ENCODE measurements at regions not wholly inside any gene's neighbourhood (a gene's known extent, or its start where the extent isn't known, plus 50 kb on each side); places are given as distances from the start of the nearest gene placed in this dataset.

DNA sequence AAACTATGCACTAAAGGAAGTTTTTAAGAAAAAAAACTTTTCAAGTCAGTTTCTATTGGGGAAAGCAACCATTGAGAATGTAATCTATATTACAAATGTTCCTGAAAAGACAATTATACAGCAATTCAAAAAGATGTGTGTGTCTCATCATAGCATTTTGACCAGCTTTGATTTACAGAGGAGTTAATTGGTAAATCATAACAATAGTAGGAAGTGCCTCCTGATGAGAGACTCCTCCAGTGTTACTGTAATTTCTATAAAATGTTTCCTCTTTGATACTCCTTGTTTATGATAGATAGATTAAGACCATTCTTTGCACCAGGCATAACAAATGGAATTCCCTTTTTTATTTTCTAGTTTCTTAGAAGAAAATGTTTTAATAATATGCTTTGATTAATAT is 249.9 kb downstream of the CALCRL start:
- intact Hi-C loops (cut with DNase I; ENCODE audit: low total_unique reads): no loop called here
- no peak for DNase-seq
- no peaks in the 10 kb centered on the region for H3K27me3 ChIP-seq (replicated peaks in 1 of 7)
- no peaks in the 10 kb centered on the region for H3K4me1 ChIP-seq
- H3K4me3 ChIP-seq: no peak overlapping the region
- no peaks in the 10 kb centered on the region for H3K36me3 ChIP-seq
- H3K9me3 ChIP-seq: no peaks in the 10 kb centered on the region
- TF ChIP-seq POLR2A (IDR thresholded peaks at IDR 0.05) (no peak), POLR2AphosphoS5 (IDR thresholded peaks at IDR 0.05) (no peak)
- TF ChIP-seq, protein P1, sequence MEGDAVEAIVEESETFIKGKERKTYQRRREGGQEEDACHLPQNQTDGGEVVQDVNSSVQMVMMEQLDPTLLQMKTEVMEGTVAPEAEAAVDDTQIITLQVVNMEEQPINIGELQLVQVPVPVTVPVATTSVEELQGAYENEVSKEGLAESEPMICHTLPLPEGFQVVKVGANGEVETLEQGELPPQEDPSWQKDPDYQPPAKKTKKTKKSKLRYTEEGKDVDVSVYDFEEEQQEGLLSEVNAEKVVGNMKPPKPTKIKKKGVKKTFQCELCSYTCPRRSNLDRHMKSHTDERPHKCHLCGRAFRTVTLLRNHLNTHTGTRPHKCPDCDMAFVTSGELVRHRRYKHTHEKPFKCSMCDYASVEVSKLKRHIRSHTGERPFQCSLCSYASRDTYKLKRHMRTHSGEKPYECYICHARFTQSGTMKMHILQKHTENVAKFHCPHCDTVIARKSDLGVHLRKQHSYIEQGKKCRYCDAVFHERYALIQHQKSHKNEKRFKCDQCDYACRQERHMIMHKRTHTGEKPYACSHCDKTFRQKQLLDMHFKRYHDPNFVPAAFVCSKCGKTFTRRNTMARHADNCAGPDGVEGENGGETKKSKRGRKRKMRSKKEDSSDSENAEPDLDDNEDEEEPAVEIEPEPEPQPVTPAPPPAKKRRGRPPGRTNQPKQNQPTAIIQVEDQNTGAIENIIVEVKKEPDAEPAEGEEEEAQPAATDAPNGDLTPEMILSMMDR (IDR thresholded peaks at IDR 0.05 in 8 of 11, conservative IDR thresholded peaks at IDR 0.05 in 3 of 11): no peak
- H3K27ac ChIP-seq: no peak overlapping the region

DNA sequence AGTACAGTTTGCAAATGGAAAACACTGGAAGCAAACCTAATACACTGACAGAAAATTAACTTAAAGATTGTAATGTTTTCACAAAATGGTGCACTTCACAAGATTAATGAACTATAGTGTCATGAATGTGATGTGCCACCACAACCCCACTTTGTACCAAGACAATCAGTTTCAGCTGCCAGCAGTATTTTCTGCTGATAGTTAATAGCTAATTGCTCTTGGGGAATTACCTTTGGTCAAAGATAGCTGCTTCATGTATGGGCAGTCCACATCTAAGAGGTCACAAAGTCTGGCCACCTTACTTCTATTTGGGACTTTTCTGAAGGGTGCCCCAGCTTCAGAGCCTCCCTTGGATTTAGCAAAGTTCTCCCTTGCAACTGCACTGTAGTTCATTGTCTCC is 254.0 kb downstream of the CALCRL start:
- H3K9me3 ChIP-seq: no peaks in the 10 kb centered on the region
- no peaks in the 10 kb centered on the region for H3K4me1 ChIP-seq
- no peaks in the 10 kb centered on the region for H3K36me3 ChIP-seq
- TF ChIP-seq POLR2AphosphoS5 (IDR thresholded peaks at IDR 0.05) (no peak), POLR2A (IDR thresholded peaks at IDR 0.05) (no peak)
- TF ChIP-seq, protein P1 (IDR thresholded peaks at IDR 0.05 in 8 of 11, conservative IDR thresholded peaks at IDR 0.05 in 3 of 11): no peak
- H3K4me3 ChIP-seq: no peak overlapping the region
- DNase-seq: no peak
- no peak overlapping the region for H3K27ac ChIP-seq
- intact Hi-C loops (cut with DNase I; ENCODE audit: low total_unique reads): no loop called here
- no peaks in the 10 kb centered on the region for H3K27me3 ChIP-seq (replicated peaks in 1 of 7)

DNA sequence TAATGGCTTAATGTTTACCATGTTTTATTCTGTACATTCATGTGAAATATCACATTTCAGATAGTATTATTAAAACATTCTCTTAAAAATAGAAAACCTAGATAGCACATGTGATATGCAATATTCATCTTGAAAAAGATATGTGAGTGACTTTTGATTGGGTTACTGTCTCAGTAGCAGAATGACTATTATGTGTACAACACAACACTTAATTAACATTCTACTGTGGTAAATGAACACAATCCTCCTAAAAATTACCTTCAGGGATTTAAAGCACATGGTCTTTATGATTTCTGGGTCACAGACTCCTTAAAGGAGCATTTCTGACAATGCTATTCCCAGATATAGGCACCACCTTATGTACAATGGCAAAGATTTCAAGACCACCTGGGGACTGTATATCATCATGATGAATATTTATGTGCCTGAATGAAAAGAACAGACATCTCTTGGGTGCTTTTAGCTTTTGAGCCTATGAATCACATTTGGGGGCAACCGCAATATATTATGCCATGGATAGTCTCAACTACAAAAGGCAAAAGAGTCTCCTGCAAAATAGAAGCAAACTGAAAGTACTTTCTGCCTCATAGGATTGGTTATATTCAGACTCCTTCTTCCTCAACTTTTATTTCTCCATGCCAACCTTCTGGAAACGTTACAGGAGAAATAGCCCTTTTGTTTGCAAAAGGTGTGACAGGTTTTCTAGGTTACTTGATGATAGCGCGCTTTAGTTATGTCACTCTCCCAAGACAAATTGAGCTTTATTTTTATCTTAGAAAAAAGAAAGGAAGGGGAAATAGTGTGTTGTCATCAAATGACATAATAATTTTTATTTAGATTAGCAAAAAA is 259.0 kb downstream of the CALCRL start:
- TF ChIP-seq, protein P1 (IDR thresholded peaks at IDR 0.05 in 8 of 11, conservative IDR thresholded peaks at IDR 0.05 in 3 of 11): no peak
- TF ChIP-seq POLR2AphosphoS5 (IDR thresholded peaks at IDR 0.05): no peak
- TF ChIP-seq POLR2A (IDR thresholded peaks at IDR 0.05): no peak
- Histone ChIP-seq H3K4me3 (no peak overlapping the region), H3K27ac (no peak overlapping the region), H3K36me3 (no peaks in the 10 kb centered on the region), H3K27me3 (replicated peaks in 1 of 7) (no peaks in the 10 kb centered on the region), H3K9me3 (peaks cover 0 to 8% (median 0%) of the 10 kb centered on the region in 8 donors), H3K4me1 (no peaks in the 10 kb centered on the region)
- no peak for DNase-seq
- 75 to 87% (median 80%) methylated on average over 4 of the region's 4 CpGs for WGBS, 5 donors
- intact Hi-C loops (cut with DNase I; ENCODE audit: low total_unique reads): no loop called here

DNA sequence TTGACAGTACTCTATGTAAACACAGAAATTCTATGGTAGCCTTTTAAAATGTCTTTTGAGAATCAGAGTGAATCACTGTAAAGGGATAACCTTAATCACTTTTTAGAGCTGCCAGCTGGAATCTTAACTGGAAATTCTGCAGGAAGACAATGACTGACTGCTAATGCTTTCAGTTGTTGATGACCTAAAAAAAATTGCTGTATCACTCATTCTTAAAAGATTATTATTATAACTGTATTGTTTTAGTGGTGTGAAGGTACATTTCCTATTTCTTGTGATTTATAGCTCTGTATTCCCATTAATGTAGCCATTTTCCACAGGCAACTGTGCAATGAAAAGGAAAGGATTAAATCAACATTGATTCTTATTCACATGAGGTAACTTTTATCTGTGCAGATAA is 260.5 kb downstream of the CALCRL start:
- Histone ChIP-seq H3K9me3 (peaks cover 0 to 18% (median 8%) of the 10 kb centered on the region in 8 donors), H3K4me1 (no peaks in the 10 kb centered on the region), H3K27ac (no peak overlapping the region), H3K36me3 (no peaks in the 10 kb centered on the region), H3K27me3 (replicated peaks in 1 of 7) (no peaks in the 10 kb centered on the region), H3K4me3 (no peak overlapping the region)
- intact Hi-C loops (cut with DNase I; ENCODE audit: low total_unique reads): no loop called here
- no peak for DNase-seq
- TF ChIP-seq POLR2A (IDR thresholded peaks at IDR 0.05) (no peak), POLR2AphosphoS5 (IDR thresholded peaks at IDR 0.05) (no peak)
- TF ChIP-seq, protein P1 (IDR thresholded peaks at IDR 0.05 in 8 of 11, conservative IDR thresholded peaks at IDR 0.05 in 3 of 11): no peak

Measured in spleen (tissue), 11 donors.